Gastroesophageal sphincter (tissue), 3 donors: ENCODE measurements at regions not wholly inside any gene's neighbourhood (a gene's known extent, or its start where the extent isn't known, plus 50 kb on each side); places are given as distances from the start of the nearest gene placed in this dataset.

Experiments used
- EP300 ChIP-seq: sonication (generic); formaldehyde crosslinking; IDR thresholded peaks from one replicate; pipeline ENCODE4 v1.6.1; 2017; ENCODE audit warnings: antibody characterized with exemption, mild to moderate bottlenecking
- POLR2A ChIP-seq, 2 donors: fragments of 450-650 bp; IDR thresholded peaks; one replicate each; pipeline ENCODE4 v1.6.1; 2017; ENCODE audit warnings: antibody characterized with exemption in 2 of 2, mild to moderate bottlenecking in 2 of 2, moderate library complexity in 1 of 2
- POLR2AphosphoS5 ChIP-seq: sonication (generic); formaldehyde crosslinking; IDR thresholded peaks from one replicate; pipeline ENCODE4 v1.6.1; 2017; ENCODE audit warnings: antibody characterized with exemption
- TF ChIP-seq, protein P1 (sequence below), 4 experiments: fragments of 200-600 bp in 2 of 4; fragments of 450-650 bp in 2 of 4; sonication (generic) in 1 of 4; IDR thresholded peaks; one replicate each; pipeline ENCODE4 v1.5.1; 2017 to 2019; ENCODE audit warnings: antibody characterized with exemption in 4 of 4, mild to moderate bottlenecking in 2 of 4, moderate library complexity in 2 of 4

DNA sequence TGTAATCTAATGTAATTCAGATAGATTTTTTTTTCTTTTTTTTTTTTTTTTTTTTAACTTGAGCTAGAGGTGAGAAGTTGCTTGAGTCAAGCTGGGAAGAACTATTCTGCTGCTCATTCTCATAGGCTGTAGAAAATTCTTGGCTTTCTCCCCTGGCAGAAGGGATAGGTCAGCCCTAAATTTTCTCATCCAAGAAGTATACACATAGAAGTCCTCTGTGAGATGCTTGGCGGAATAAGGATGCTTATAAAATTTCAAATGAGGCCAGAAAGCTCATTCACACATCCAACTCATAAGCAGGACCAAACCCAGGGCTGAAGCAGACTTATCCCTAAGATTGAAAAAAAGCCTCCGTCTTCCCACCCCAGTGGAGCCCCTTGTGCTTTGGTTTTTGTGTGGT lies 572.5 kb downstream of the SQOR start:
- TF ChIP-seq, protein P1, sequence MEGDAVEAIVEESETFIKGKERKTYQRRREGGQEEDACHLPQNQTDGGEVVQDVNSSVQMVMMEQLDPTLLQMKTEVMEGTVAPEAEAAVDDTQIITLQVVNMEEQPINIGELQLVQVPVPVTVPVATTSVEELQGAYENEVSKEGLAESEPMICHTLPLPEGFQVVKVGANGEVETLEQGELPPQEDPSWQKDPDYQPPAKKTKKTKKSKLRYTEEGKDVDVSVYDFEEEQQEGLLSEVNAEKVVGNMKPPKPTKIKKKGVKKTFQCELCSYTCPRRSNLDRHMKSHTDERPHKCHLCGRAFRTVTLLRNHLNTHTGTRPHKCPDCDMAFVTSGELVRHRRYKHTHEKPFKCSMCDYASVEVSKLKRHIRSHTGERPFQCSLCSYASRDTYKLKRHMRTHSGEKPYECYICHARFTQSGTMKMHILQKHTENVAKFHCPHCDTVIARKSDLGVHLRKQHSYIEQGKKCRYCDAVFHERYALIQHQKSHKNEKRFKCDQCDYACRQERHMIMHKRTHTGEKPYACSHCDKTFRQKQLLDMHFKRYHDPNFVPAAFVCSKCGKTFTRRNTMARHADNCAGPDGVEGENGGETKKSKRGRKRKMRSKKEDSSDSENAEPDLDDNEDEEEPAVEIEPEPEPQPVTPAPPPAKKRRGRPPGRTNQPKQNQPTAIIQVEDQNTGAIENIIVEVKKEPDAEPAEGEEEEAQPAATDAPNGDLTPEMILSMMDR (IDR thresholded peaks at IDR 0.05): no peak
- no peak for TF ChIP-seq POLR2AphosphoS5
- no peak for TF ChIP-seq POLR2A (IDR thresholded peaks at IDR 0.05)
- TF ChIP-seq EP300: no peak
